WTC11 (cell line): ENCODE measurements at regions not wholly inside any gene's neighbourhood (a gene's known extent, or its start where the extent isn't known, plus 50 kb on each side); places are given as distances from the start of the nearest gene placed in this dataset.

Source experiments
- ATAC-seq: fragments of 200-7000 bp; cut with Tn5 transposase; 2 replicates; pipeline ENCODE4 v1.10.0; 2021; ENCODE audit warnings: mild to moderate bottlenecking, moderate library complexity
- CTCF ChIA-PET: fragments of 300-600 bp; sonication (Branson Sonifier 250); formaldehyde crosslinking; loops from one replicate; lab custom pipeline; 2021; ENCODE audit warnings: antibody characterized with exemption; lab: Charles Lee
- POLR2A ChIA-PET: fragments of 350-600 bp; sonication (Branson Sonifier 250); formaldehyde crosslinking; loops from one replicate; lab custom pipeline; 2021; ENCODE audit warnings: antibody characterized with exemption; lab: Charles Lee
- DNase-seq: peaks from one replicate; pipeline ENCODE4 v3.0.0; 2021; ENCODE audit warnings: low spot score
- H3K27ac Mint-ChIP-seq: 2 replicates; pipeline ENCODE4 v1.8.0; 2021; ENCODE audit warnings: mixed read lengths
- H3K27me3 Mint-ChIP-seq: 2 replicates; pipeline ENCODE4 v1.8.0; 2021; ENCODE audit warnings: low read depth, mild to moderate bottlenecking, moderate library complexity, mixed read lengths
- H3K36me3 Mint-ChIP-seq: 2 replicates; pipeline ENCODE4 v1.8.0; 2021; ENCODE audit warnings: mixed read lengths
- H3K4me1 Mint-ChIP-seq: 2 replicates; pipeline ENCODE4 v1.8.0; 2022; ENCODE audit warnings: mixed read lengths
- H3K4me3 Mint-ChIP-seq: 2 replicates; pipeline ENCODE4 v1.8.0; 2021; ENCODE audit warnings: mild to moderate bottlenecking, moderate library complexity, mixed read lengths
- H3K9me3 Mint-ChIP-seq: 2 replicates; pipeline ENCODE4 v1.8.0; 2021; ENCODE audit warnings: mixed read lengths
- CDX4 ChIP-seq: fragments of 250-450 bp; sonication (Bioruptor Pico); IDR thresholded peaks from 2 replicates; pipeline ENCODE4 v1.9.0; 2021; ENCODE audit warnings: moderate library complexity, mild to moderate bottlenecking, inconsistent platforms, borderline replicate concordance
- E2F5 ChIP-seq: sonication (generic); formaldehyde crosslinking; IDR thresholded peaks from 2 replicates; pipeline ENCODE4 v1.8.1; 2022; ENCODE audit warnings: mild to moderate bottlenecking, moderate library complexity, missing genetic modification reagents
- ELF4 ChIP-seq: sonication (generic); formaldehyde crosslinking; IDR thresholded peaks from 2 replicates; pipeline ENCODE4 v1.8.1; 2022; ENCODE audit warnings: low read depth, mild to moderate bottlenecking, moderate library complexity, missing genetic modification reagents
- ERG ChIP-seq: fragments of 250-450 bp; sonication (Bioruptor Pico); IDR thresholded peaks from 2 replicates; pipeline ENCODE4 v1.8.0; 2021; ENCODE audit warnings: mild to moderate bottlenecking
- ESRRA ChIP-seq: sonication (generic); formaldehyde crosslinking; IDR thresholded peaks from 2 replicates; pipeline ENCODE4 v1.8.1; 2022; ENCODE audit warnings: mild to moderate bottlenecking, missing genetic modification reagents, borderline replicate concordance
- MAX ChIP-seq: sonication (generic); formaldehyde crosslinking; IDR thresholded peaks from 2 replicates; pipeline ENCODE4 v1.8.0; 2022; ENCODE audit warnings: mild to moderate bottlenecking, missing genetic modification reagents
- NFYB ChIP-seq: sonication (generic); formaldehyde crosslinking; conservative IDR thresholded peaks from 2 replicates; pipeline ENCODE4 v1.8.0; 2022; ENCODE audit warnings: low read depth, missing genetic modification reagents
- RELA ChIP-seq: sonication (generic); formaldehyde crosslinking; IDR thresholded peaks from 2 replicates; pipeline ENCODE4 v1.8.1; 2022; ENCODE audit warnings: missing genetic modification reagents, mild to moderate bottlenecking, borderline replicate concordance
- SP1 ChIP-seq: sonication (generic); formaldehyde crosslinking; conservative IDR thresholded peaks from 2 replicates; pipeline ENCODE4 v1.8.1; 2022; ENCODE audit warnings: missing genetic modification reagents
- TP53 ChIP-seq: sonication (generic); formaldehyde crosslinking; IDR thresholded peaks from 2 replicates; pipeline ENCODE4 v1.8.1; 2023; ENCODE audit warnings: mild to moderate bottlenecking, missing genetic modification reagents
- ZBTB43 ChIP-seq: sonication (generic); formaldehyde crosslinking; IDR thresholded peaks from 2 replicates; pipeline ENCODE4 v1.8.1; 2023; ENCODE audit warnings: mild to moderate bottlenecking, missing genetic modification reagents
- ZMAT4 ChIP-seq: fragments of 250-450 bp; sonication (Bioruptor Pico); IDR thresholded peaks from 2 replicates; pipeline ENCODE4 v1.9.0; 2021; ENCODE audit warnings: mild to moderate bottlenecking
- ZNF219 ChIP-seq: sonication (generic); formaldehyde crosslinking; IDR thresholded peaks from 2 replicates; pipeline ENCODE4 v1.8.0; 2023; ENCODE audit warnings: missing genetic modification reagents, mild to moderate bottlenecking, borderline replicate concordance
- ZNF263 ChIP-seq: sonication (generic); formaldehyde crosslinking; IDR thresholded peaks from 2 replicates; pipeline ENCODE4 v1.8.1; 2022; ENCODE audit warnings: low read depth, mild to moderate bottlenecking, moderate library complexity, missing genetic modification reagents
- ZNF512 ChIP-seq: sonication (generic); formaldehyde crosslinking; IDR thresholded peaks from 2 replicates; pipeline ENCODE4 v1.8.1; 2022; ENCODE audit warnings: missing genetic modification reagents, borderline replicate concordance

- TF ChIP-seq ZNF512: no peak
- no peak for TF ChIP-seq ZNF263
- TF ChIP-seq, all 79 proteins: peak for 0
These were observed 75.8 kb upstream of the TSPAN2 start (continued) for GRCh38 chr1:115164940-115165705.

GRCh38 chr1:115164484-115164883 lies 75.2 kb upstream of the TSPAN2 start:
- ATAC-seq: no peak
- H3K9me3 Mint-ChIP-seq: no peaks in the 10 kb centered on the region
- no peaks in the 10 kb centered on the region; the same call in 1 of the 2 replicates for H3K27me3 Mint-ChIP-seq
- no peaks in the 10 kb centered on the region for H3K36me3 Mint-ChIP-seq
- DNase-seq: no peak
- TF ChIP-seq NFYB (CRISPR knock-in tag) (no peak), ZBTB43 (no peak), RELA (no peak), ZNF219 (CRISPR knock-in tag) (no peak), ZMAT4 (no peak), ERG (no peak), MAX (CRISPR knock-in tag) (no peak), E2F5 (CRISPR knock-in tag) (no peak), CDX4 (no peak), SP1 (CRISPR knock-in tag) (no peak), ELF4 (CRISPR knock-in tag) (no peak), ESRRA (CRISPR knock-in tag) (no peak), TP53 (CRISPR knock-in tag) (no peak), ZNF512 (no peak)
- ChIA-PET CTCF (interaction anchor here (1.4 kb wide), 1 partner anchor 25 kb away, joined by 3 read pairs; no protein-coding TSS in a partner anchor), POLR2A (no interaction called here)
- no peak overlapping the region for H3K4me3 Mint-ChIP-seq
- peaks cover 6% of the 10 kb centered on the region for H3K4me1 Mint-ChIP-seq
- no peak overlapping the region for H3K27ac Mint-ChIP-seq
